Esophagus muscularis mucosa (tissue), 4 donors: ENCODE measurements at regions not wholly inside any gene's neighbourhood (a gene's known extent, or its start where the extent isn't known, plus 50 kb on each side); places are given as distances from the start of the nearest gene placed in this dataset.

Experiments used
- CTCF ChIP-seq, 3 experiments: fragments of 200-600 bp in 2 of 3; fragments of 450-650 bp in 1 of 3; sonication (generic) in 2 of 3; IDR thresholded peaks; one replicate each; pipeline ENCODE4 v1.5.1; 2017 to 2019; ENCODE audit warnings: antibody characterized with exemption in 3 of 3, mild to moderate bottlenecking in 2 of 3, moderate library complexity in 1 of 3
- EP300 ChIP-seq: sonication (generic); formaldehyde crosslinking; IDR thresholded peaks from one replicate; pipeline ENCODE4 v1.6.1; 2017; ENCODE audit warnings: antibody characterized with exemption
- POLR2A ChIP-seq: fragments of 450-650 bp; IDR thresholded peaks from one replicate; pipeline ENCODE4 v1.6.1; 2017; ENCODE audit warnings: antibody characterized with exemption, moderate library complexity, mild to moderate bottlenecking, low read depth
- POLR2AphosphoS5 ChIP-seq, 2 donors: sonication (generic); formaldehyde crosslinking; IDR thresholded peaks; one replicate each; pipeline ENCODE4 v1.6.1; 2017; ENCODE audit warnings: antibody characterized with exemption in 2 of 2

- TF ChIP-seq POLR2A (no peak), CTCF (IDR thresholded peaks at IDR 0.05) (no peak), POLR2AphosphoS5 (IDR thresholded peaks at IDR 0.05) (no peak), EP300 (no peak)
Measured at GRCh38 chr9:110006657-110007056, 201.3 kb downstream of the C9orf152 start.
